ENCODE measurements at regions not wholly inside any gene's neighbourhood (a gene's known extent, or its start where the extent isn't known, plus 50 kb on each side); places are given as distances from the start of the nearest gene placed in this dataset.

DNA sequence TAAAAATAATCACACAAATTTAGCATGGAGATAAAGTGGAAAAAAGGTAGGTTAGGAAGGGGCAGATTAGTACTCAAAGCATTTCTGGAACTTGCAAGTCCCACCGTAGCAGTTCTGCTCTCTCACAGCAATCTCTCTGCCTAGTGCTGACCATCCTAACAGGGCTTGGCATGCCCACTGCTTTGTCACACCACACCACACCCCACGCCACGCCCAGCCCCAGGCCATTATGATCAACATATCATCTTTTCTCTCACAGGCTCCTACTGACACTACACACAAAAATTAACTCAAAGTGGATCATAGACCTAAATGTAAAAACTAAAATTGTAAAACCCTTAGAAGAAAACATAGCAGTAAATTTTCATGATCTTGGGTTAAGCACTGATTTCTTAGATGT is 273.7 kb downstream of the DAD1 start:
- TF ChIP-seq, protein P1, sequence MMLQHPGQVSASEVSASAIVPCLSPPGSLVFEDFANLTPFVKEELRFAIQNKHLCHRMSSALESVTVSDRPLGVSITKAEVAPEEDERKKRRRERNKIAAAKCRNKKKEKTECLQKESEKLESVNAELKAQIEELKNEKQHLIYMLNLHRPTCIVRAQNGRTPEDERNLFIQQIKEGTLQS (IDR thresholded peaks at IDR 0.05): no peak
- TF ChIP-seq ZFX (IDR thresholded peaks at IDR 0.05): no peak
- no peak for TF ChIP-seq ZNF274 (IDR thresholded peaks at IDR 0.05; ENCODE audit: low read depth, low read length)
- TF ChIP-seq RAD21 (IDR thresholded peaks at IDR 0.05; ENCODE audit: low read depth): no peak
- TF ChIP-seq ZBTB33 (IDR thresholded peaks at IDR 0.05; ENCODE audit: extremely low read depth, insufficient replicate concordance, low read length): no peak
- no peak for TF ChIP-seq FOSL1 (IDR thresholded peaks at IDR 0.05; ENCODE audit: low read depth)
- no peak for TF ChIP-seq EZH2phosphoT487 (IDR thresholded peaks at IDR 0.05; ENCODE audit: borderline replicate concordance)
- no peak for TF ChIP-seq EGR1 (IDR thresholded peaks at IDR 0.05; ENCODE audit: low read depth)
- TF ChIP-seq CEBPB (IDR thresholded peaks at IDR 0.05; ENCODE audit: low read depth): no peak
- no peak for TF ChIP-seq POLR2AphosphoS5 (IDR thresholded peaks at IDR 0.05; ENCODE audit: low read depth, low read length)
- TF ChIP-seq CBX3 (IDR thresholded peaks at IDR 0.05; ENCODE audit: low read depth): no peak
- TF ChIP-seq, protein P2, sequence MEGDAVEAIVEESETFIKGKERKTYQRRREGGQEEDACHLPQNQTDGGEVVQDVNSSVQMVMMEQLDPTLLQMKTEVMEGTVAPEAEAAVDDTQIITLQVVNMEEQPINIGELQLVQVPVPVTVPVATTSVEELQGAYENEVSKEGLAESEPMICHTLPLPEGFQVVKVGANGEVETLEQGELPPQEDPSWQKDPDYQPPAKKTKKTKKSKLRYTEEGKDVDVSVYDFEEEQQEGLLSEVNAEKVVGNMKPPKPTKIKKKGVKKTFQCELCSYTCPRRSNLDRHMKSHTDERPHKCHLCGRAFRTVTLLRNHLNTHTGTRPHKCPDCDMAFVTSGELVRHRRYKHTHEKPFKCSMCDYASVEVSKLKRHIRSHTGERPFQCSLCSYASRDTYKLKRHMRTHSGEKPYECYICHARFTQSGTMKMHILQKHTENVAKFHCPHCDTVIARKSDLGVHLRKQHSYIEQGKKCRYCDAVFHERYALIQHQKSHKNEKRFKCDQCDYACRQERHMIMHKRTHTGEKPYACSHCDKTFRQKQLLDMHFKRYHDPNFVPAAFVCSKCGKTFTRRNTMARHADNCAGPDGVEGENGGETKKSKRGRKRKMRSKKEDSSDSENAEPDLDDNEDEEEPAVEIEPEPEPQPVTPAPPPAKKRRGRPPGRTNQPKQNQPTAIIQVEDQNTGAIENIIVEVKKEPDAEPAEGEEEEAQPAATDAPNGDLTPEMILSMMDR (IDR thresholded peaks at IDR 0.05 in 2 of 3, conservative IDR thresholded peaks at IDR 0.05 in 1 of 3; ENCODE audit: borderline replicate concordance in 1 of 3, insufficient read depth in 1 of 3, low read depth in 2 of 3, low read length in 2 of 3): no peak
- Histone ChIP-seq H3K9ac (ENCODE audit: low read length) (no peak overlapping the region), H3K4me1 (ENCODE audit: control insufficient read depth in 1 of 2, insufficient read depth in 2 of 2, low read length in 2 of 2) (no peaks in the 10 kb centered on the region), H4K20me1 (ENCODE audit: insufficient read depth) (no peaks in the 10 kb centered on the region), H3K4me2 (ENCODE audit: low read length) (no peak overlapping the region), H3K27ac (ENCODE audit: low read depth, low read length) (no peak overlapping the region), H3K36me3 (ENCODE audit: control insufficient read depth in 1 of 2, insufficient read depth in 2 of 2, low read length in 2 of 2) (no peaks in the 10 kb centered on the region), H2AFZ (ENCODE audit: low read depth, low read length, poor library complexity, severe bottlenecking) (no peak overlapping the region), H3K79me2 (ENCODE audit: insufficient read depth, low read length) (no peaks in the 10 kb centered on the region), H3K9me2 (ENCODE audit: insufficient read depth) (no peaks in the 10 kb centered on the region), H3K9me3 (ENCODE audit: control insufficient read depth in 1 of 2, insufficient read depth in 1 of 2, low read depth in 1 of 2, low read length in 2 of 2) (no peaks in the 10 kb centered on the region), H3K4me3 (replicated peaks in 1 of 2; ENCODE audit: low read depth in 1 of 2, low read length in 2 of 2) (no peak overlapping the region), H3K27me3 (ENCODE audit: insufficient read depth, low read length) (peaks cover 43% of the 10 kb centered on the region)
- intact Hi-C loops (cut with micrococcal nuclease): loop anchor here (2.0 kb wide), 1 partner anchor 157 kb away; no protein-coding TSS in a partner anchor
- ATAC-seq (no peak), DNase-seq (ENCODE audit: low read depth, low spot score) (no peak)
- ChIA-PET RAD21 (ENCODE audit: low non-redundant PET in 1 of 2, low total read pairs in 2 of 2, uncharacterized antibody in 2 of 2, unreplicated experiment in 2 of 2) (no interaction called here), POLR2A (no interaction called here), CTCF (interaction anchor here (1.0 to 2.4 kb wide), 3 partner anchors 59 to 244 kb away, joined by 3 to 19 read pairs (median 6); no protein-coding TSS in a partner anchor)
- BruUV-seq (replicated peaks): no TSS peak
